Activated CD4-positive, CD25-positive, alpha-beta regulatory T cell treated with anti-CD3 and anti-CD28 coated beads, Interleukin-2, amount 50 U/mL, for 24 hours (primary cell): ENCODE measurements at regions not wholly inside any gene's neighbourhood (a gene's known extent, or its start where the extent isn't known, plus 50 kb on each side); places are given as distances from the start of the nearest gene placed in this dataset.
"Not testable (repeated sequence)": the region's sequence is repeated elsewhere in the genome, so short reads cannot be mapped to it uniquely, and the experiment has no call there.

Experiments used
- ATAC-seq, 2 donors: fragments of 150-1000 bp; cut with Tn5 transposase; one replicate each; pipeline ENCODE4 v1.10.0; 2021; ENCODE audit warnings: mild to moderate bottlenecking in 1 of 2, moderate library complexity in 1 of 2

DNA sequence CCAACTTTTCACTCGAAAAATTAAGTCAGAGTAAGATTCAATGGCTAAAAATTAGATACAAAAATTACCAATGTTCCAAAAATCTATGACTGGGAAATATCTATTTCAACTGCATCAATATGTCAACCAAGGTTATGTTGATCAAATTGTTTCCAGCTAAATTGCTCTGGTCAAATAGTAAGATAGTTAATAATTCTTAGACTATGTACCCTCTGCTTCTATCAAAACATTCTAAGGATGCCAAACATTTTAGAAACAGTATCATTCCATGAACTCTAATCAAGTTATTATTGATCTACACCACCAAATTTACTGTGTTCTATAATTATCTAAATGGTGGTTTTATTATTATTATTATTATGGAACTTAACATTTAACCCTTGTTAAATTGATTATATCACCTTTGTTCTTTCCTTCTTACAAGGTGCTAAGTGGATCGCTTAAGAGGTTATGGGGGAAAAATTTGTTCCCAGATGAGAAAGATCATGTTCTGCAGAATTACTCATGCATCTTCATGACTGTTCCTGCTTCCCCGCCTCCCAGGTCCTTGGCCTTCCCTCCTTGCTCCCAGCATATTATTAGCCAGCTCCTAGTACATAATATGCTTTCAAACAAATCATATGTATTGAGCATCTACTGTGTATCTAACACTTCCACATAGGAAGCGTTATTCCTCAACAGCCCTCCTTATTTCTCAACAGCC lies 240.5 kb upstream of the KRR1 start:
- no peak for ATAC-seq

GRCh38 chr12:75750716-75751306 lies 239.4 kb upstream of the KRR1 start:
- ATAC-seq = no peak

DNA sequence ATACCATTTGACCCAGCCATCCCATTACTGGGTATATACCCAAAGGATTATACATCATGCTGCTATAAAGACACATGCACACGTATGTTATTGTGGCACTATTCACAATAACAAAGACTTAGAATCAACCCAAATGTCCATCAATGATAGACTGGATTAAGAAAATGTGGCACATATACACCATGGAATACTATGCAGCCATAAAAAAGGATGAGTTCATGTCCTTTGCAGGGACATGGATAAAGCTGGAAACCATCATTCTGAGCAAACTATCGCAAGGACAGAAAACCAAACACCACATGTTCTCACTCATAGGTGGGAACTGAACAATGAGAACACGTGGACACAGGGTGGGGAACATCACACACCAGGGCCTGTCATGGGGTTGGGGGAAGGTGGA lies 237.6 kb upstream of the KRR1 start:
- ATAC-seq = not testable (repeated sequence)

DNA sequence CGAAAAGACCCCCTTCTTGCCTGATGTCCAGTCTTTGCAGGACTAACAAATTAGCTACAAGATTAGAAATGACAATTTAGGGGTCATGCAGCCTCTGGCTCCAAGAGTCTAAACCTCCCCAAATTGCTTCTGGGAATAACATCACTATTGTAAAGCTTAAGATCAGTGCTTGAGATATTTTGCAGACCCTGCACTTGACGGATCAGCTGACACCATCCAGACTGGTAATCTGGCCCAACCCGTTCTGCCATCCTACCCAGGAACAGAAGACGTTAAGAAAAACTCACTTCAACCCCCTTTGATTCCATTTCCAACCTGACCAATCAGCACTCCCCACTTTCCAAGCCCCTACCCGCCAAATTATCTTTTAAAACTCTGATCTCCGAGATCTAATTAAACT lies 236.7 kb upstream of the KRR1 start:
- ATAC-seq = no peak

DNA sequence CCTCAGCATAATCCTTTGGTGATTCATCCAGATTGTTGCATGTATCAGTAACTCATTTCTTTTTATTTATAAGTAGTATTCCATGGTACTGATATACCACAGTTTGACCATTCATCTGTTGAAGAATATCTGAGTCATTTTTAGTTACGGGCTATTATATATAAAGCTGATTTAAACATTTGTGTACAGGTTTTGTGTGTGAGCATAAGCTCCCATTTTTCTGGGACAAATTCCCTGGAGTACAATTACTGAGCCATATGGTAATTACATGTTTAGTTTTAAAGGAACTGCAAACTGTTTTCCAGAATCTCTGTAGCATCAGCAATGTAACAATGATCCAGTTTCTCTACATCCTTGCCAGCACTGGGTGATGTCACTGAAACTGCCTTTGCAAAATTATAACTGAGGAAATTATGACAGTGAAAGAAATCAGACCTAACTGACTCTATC lies 236.2 kb upstream of the KRR1 start:
- peak in 1 of 2 donors; percentile 24 for ATAC-seq

DNA sequence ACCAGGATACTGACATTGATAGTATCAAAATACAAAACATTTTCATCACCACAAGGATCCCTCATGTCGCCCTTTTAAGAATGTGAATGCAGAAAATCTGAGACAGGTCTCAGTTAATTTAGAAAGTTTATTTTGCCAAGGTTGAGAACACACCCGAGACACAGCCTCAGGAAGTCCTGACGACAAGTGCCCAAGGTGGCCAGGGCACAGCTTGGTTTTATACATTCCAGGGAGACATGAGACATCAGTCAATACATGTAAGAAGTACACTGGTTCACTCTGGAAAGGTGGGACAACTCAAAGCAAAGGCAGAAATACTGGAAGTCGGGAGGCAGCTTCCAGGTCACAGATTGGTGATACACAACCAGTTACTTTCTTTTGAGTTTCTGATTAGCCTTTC lies 235.2 kb upstream of the KRR1 start:
- no peak for ATAC-seq

DNA sequence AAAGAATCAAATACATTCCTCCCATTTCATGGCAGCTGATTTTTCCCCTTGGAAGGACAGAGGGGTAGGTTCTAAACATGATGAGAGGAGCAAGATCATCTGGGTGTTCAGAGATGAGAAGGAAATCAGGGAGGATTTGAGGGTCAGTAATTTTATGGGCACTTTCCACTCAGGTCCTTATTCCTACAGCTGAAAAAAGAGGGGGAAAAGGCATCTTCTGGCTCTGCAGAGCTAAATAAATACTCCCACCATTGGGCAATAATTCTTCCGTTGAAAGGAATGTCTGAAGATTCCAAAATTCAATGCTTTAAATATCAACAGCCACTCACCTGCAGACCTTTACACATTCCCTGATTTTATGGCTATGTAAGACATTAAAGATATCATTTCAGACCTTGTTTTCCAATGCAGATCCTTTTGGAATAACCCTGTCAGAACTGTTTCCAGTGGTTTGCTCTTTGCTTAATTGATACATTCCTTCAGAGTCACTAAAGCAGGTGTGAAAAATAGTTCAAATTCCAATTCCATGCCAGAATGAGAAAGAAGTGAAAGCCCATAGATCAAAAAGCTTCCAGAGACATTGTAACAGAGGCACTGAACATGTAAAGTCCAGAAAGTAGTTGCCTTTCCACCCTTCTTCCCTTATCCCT lies 233.3 kb upstream of the KRR1 start:
- no peak for ATAC-seq

GRCh38 chr12:75742961-75743360 lies 231.6 kb upstream of the KRR1 start:
- no peak for ATAC-seq

DNA sequence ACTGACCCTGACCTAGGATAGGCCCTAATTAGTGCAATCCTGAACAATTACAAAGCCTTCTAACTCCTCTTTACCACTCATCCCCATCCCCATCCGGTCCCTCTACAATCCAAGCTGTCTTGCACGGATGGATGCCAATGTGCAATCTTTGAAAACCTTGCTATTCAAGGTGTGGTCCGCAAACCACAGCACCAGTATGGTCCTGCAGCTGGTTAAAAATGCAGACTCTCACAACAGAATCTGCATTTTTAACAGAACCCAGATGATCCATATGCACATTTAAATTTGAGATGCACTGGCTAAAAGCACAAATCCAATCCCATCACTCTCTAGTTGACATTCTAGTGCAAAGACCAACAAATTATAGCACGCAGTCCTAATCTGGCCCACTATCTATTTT lies 230.6 kb upstream of the KRR1 start:
- ATAC-seq = no peak

DNA sequence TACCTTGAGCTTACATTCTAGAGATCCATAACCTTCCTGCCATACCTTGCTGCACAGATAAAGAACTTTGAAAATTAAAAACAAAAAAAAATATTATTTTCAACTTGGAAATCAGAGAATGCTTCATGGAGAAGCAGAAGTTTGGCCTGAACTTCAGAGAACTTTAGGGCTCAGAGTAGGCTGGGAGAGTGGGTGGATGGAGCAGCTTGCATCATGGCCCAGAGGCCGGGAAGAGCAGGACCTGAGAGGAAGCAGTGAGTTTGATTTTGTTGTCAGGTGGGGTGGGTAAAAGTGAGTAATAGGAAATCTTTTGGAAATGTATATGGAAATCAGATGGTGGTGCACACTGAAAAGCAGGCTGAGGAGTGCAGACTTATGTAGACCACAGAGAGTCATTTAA lies 228.5 kb upstream of the KRR1 start:
- no peak for ATAC-seq

GRCh38 chr12:75739098-75739497 lies 227.7 kb upstream of the KRR1 start:
- ATAC-seq = not testable (repeated sequence)

DNA sequence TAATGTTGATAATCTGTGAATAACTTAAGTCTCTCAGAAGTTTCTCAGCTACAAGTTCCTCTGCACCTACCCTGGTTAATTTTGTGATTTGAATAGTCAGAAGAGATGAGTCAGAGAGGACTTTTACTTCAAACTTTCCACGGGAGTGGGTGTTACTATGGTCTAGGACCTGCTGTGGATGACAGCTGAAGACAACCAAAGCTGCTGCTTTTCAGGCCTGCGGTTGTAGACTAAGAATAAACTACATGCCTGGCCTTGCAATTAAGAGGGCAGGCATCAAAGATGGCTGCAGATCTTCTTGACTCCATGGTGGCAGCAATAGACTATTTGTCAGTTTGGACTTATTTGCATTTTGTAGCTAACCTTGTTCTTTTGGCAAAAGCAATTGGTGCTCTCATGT lies 227.1 kb upstream of the KRR1 start:
- ATAC-seq = peak; percentile 95 to 99

GRCh38 chr12:75735853-75736252 lies 224.4 kb upstream of the KRR1 start:
- no peak for ATAC-seq

DNA sequence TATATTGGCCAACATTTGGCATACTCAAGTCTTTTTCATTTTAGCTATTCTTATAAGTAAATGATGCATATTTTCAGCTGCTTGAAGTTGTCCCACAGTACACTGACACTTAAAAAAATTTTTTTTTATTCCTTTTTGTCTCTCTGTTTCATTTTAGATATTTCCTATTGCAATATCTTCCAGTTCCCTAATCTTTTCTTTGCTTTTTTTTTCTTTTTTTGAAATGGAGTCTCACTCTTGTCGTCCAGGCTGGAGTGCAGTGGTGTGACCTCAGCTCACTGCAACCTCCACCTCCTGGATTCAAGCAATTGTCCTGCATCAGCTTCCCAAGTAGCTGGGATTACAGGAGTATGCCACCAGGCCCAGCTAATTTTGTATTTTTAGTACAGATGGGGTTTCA lies 217.4 kb upstream of the KRR1 start:
- no peak for ATAC-seq

GRCh38 chr12:75727577-75727976 lies 216.2 kb upstream of the KRR1 start:
- ATAC-seq = no peak

GRCh38 chr12:75725521-75726111 lies 214.2 kb upstream of the KRR1 start:
- ATAC-seq = peak in 1 of 2 donors; percentile 55

DNA sequence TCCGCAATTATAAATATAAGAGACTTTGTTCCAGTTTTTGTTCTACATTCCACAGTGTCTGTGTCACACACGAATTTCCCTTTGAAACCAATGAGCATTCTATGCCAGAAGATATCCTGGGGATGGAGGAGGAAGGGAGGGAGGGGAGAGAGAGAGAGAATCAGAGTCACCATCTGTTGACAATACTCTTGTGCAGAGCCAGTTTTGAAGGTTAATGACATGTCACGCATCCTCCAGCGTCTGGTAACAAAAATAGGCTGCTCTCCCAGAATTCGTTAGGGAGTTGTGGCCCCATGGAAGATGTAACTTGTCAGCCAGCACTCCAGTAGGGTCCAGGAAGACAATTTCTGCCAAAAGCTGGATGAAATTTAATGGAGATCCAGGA lies 213.5 kb upstream of the KRR1 start:
- no peak for ATAC-seq

GRCh38 chr12:75724307-75724927 lies 213.0 kb upstream of the KRR1 start:
- ATAC-seq = no peak

- ATAC-seq = peak; percentile 92
Observed at GRCh38 chr12:75722714-75723200, 211.3 kb upstream of the KRR1 start.

- ATAC-seq = no peak
Observed at GRCh38 chr12:75721796-75722195, 210.4 kb upstream of the KRR1 start.

DNA sequence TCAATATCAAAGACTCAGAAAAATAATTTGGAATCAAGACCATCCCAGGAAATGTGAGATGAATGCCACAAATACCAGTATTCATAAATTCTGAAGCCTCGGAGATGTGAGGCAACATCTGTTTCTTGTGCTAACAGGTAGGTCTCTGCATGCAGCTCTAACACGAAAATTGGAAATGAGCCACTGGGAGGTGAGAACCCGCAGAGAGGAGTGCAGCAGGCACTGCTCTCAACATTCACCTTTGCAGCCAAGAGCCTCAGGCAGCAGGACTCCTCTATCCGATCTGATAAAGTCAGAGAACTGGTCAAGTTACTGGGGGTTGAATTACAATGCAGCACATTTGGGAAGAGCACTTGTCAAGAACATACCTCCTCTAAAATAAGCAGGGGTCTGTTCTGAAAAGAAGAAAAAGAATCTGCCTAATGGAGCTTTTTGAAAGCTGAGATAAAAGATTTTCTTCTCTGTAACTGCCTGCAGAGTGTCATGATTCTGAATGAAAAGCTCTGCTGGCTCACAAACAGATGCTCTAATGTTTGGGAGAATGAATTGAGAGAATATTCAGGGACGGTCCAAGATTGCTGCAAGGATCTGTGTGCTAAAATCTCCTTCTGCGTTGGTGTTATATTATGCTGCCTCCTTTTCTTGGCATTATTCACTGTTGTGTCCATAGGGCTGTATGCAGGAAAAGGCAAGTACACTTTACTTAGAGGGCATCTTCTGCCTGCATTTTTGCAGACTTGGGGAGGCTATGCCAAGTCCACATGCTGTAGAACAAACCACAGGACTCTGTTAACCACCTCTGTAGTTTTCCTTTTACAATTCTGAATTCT lies 209.6 kb upstream of the KRR1 start:
- no peak for ATAC-seq

DNA sequence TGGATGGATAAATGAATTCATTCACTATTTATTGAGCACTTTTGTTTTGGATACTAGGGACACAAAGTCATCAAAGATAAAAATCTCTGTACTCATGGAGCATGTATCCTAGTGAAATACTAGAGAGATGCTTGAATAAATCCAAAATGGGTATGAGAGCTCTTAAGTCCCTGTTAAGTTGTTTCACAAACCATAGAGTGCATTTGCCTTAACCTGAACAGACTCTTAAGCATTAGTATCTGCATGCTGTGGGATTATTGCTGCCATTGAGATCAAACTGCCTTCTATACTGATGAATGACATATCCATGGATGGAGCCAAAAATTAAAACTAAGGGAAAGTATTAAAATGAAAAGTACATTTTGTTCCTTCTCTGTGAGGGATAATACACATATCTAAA lies 206.5 kb upstream of the KRR1 start:
- ATAC-seq = no peak
